ENCODE measurements at regions not wholly inside any gene's neighbourhood (a gene's known extent, or its start where the extent isn't known, plus 50 kb on each side); places are given as distances from the start of the nearest gene placed in this dataset.
A peak's percentile ranks its signal among the peaks of the same experiment; 100 is the strongest.

- Mint-ChIP-seq H3K36me3 (ENCODE audit: unreplicated experiment) (no peaks in the 10 kb centered on the region), H3K4me1 (ENCODE audit: low read depth, unreplicated experiment) (no peaks in the 10 kb centered on the region)
These were observed 573.9 kb downstream of the KIF4B start for GRCh38 chr5:155587458-155587857.

DNA sequence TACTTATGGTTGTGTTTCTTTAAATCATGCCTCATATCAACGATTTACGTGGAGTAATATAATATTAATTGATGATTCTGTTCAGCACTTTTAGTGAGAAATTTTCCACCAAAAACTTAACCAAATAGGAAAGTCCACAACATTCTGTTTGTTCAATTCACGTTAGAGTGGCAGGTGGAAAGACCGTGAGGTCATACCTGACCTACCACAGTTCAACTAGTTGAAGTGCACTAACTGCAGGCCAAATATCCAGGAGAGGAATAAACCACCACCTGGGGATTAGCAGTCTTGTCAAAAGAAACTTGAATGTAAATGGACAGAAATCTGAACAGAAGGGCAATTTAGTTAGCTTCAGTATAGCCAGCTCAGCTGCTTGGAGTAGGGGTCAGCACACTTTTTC lies 577.7 kb downstream of the KIF4B start:
- Mint-ChIP-seq H3K4me1 (ENCODE audit: low read depth, unreplicated experiment) (no peaks in the 10 kb centered on the region), H3K9me3 (ENCODE audit: unreplicated experiment) (peaks cover 2% of the 10 kb centered on the region), H3K27ac (ENCODE audit: unreplicated experiment) (no peak overlapping the region), H3K27me3 (ENCODE audit: unreplicated experiment) (no peaks in the 10 kb centered on the region), H3K4me3 (ENCODE audit: unreplicated experiment) (no peak overlapping the region), H3K36me3 (ENCODE audit: unreplicated experiment) (no peaks in the 10 kb centered on the region)
- TF ChIP-seq CTCF (IDR thresholded peaks at IDR 0.05; ENCODE audit: partially characterized antibody, unreplicated experiment): no peak
- no peak for DNase-seq

More at GRCh38 chr5:155587458-155587857, 573.9 kb downstream of the KIF4B start:
- H3K9me3 Mint-ChIP-seq (ENCODE audit: unreplicated experiment): no peaks in the 10 kb centered on the region
- no peak overlapping the region for H3K27ac Mint-ChIP-seq (ENCODE audit: unreplicated experiment)
- no peak overlapping the region for H3K4me3 Mint-ChIP-seq (ENCODE audit: unreplicated experiment)
- no peaks in the 10 kb centered on the region for H3K27me3 Mint-ChIP-seq (ENCODE audit: unreplicated experiment)
- no peak for TF ChIP-seq CTCF (IDR thresholded peaks at IDR 0.05; ENCODE audit: partially characterized antibody, unreplicated experiment)
- no peak for DNase-seq

DNA sequence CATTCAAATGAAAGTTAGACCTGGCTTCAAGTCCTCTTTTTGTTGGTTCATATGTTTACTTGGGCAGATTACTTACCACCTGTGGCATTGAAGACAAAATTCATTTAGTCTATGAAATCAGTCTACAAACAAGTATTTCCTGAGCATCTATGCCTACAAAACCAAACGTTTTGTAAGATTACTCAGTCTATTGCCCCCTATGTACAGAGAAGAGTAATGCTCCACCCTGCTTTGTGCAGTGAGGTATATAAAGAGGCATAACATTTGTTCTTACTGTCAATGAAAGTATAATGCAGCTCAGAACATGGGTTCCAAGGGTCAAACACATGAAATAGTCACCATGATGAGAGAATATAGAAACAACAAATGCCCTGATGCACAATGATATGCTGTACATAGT lies 580.7 kb downstream of the KIF4B start:
- DNase-seq: no peak

DNA sequence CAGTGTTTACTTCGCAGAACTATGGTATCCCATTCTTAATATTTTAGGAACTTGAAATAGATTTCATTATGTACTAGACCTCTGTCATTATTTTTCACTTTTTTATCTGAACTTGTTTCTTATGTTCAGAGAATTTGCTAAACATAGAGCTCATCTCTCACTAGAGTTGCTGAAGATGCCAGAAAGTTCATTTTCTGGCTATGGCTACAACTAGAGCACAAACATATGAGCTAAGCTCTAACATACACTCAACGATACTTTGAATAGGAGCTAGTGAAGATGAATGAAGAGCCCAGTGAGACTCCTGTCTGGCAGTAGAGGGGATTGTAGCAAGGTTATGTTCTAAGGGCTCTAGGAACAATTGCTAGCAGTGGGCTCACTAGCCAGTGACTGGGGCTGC lies 582.2 kb downstream of the KIF4B start:
- no peaks in the 10 kb centered on the region for H3K27me3 Mint-ChIP-seq (ENCODE audit: unreplicated experiment)
- peaks cover 12% of the 10 kb centered on the region for H3K4me1 Mint-ChIP-seq (ENCODE audit: low read depth, unreplicated experiment)
- H3K4me3 Mint-ChIP-seq (ENCODE audit: unreplicated experiment): no peak overlapping the region
- no peak for DNase-seq
- H3K27ac Mint-ChIP-seq (ENCODE audit: unreplicated experiment): no peak overlapping the region
- H3K9me3 Mint-ChIP-seq (ENCODE audit: unreplicated experiment): peaks cover 2% of the 10 kb centered on the region
- TF ChIP-seq CTCF (IDR thresholded peaks at IDR 0.05; ENCODE audit: partially characterized antibody, unreplicated experiment): no peak
- no peaks in the 10 kb centered on the region for H3K36me3 Mint-ChIP-seq (ENCODE audit: unreplicated experiment)

More for the DNA sequence above, 580.7 kb downstream of the KIF4B start:
- Mint-ChIP-seq H3K9me3 (ENCODE audit: unreplicated experiment) (peaks cover 2% of the 10 kb centered on the region), H3K4me3 (ENCODE audit: unreplicated experiment) (no peak overlapping the region), H3K27me3 (ENCODE audit: unreplicated experiment) (no peaks in the 10 kb centered on the region), H3K27ac (ENCODE audit: unreplicated experiment) (no peak overlapping the region), H3K36me3 (ENCODE audit: unreplicated experiment) (no peaks in the 10 kb centered on the region), H3K4me1 (ENCODE audit: low read depth, unreplicated experiment) (peaks cover 12% of the 10 kb centered on the region)
- no peak for TF ChIP-seq CTCF (IDR thresholded peaks at IDR 0.05; ENCODE audit: partially characterized antibody, unreplicated experiment)

- TF ChIP-seq CTCF (IDR thresholded peaks at IDR 0.05; ENCODE audit: partially characterized antibody, unreplicated experiment): no peak
- Mint-ChIP-seq H3K4me3 (ENCODE audit: unreplicated experiment) (no peak overlapping the region), H3K4me1 (ENCODE audit: low read depth, unreplicated experiment) (peaks cover 12% of the 10 kb centered on the region)
These were observed 585.0 kb downstream of the KIF4B start for GRCh38 chr5:155598552-155598951.

More at GRCh38 chr5:155598552-155598951, 585.0 kb downstream of the KIF4B start:
- Mint-ChIP-seq H3K27ac (ENCODE audit: unreplicated experiment) (peak overlapping the region; percentile 54), H3K27me3 (ENCODE audit: unreplicated experiment) (peaks cover 2% of the 10 kb centered on the region), H3K36me3 (ENCODE audit: unreplicated experiment) (no peaks in the 10 kb centered on the region), H3K9me3 (ENCODE audit: unreplicated experiment) (peaks cover 2% of the 10 kb centered on the region)
- DNase-seq: no peak
